DMS53 treated with DMSO at 0.1 percent for 48 hours (cell line): ENCODE measurements at regions not wholly inside any gene's neighbourhood (a gene's known extent, or its start where the extent isn't known, plus 50 kb on each side); places are given as distances from the start of the nearest gene placed in this dataset.

Source experiments
- DNase-seq: peaks from one replicate; lab custom pipeline; 2025; ENCODE audit not compliant: unreplicated experiment; lab: John Stamatoyannopoulos, UW

- no peak for DNase-seq
Measured at GRCh38 chr14:49999146-49999761, 106.4 kb downstream of the ARF6 start.

- no peak for DNase-seq
Measured at GRCh38 chr14:49999826-50000379, 107.0 kb downstream of the ARF6 start.

GRCh38 chr14:50000380-50001150, 107.7 kb downstream of the ARF6 start:
- DNase-seq = peak; percentile 32

- peak; percentile 56 for DNase-seq
Measured at GRCh38 chr14:50001151-50001998, 108.5 kb downstream of the ARF6 start.

GRCh38 chr14:50001999-50002925, 109.4 kb downstream of the ARF6 start:
- no peak for DNase-seq

- DNase-seq = no peak
Measured at GRCh38 chr14:50002926-50003212, 110.0 kb downstream of the ARF6 start.

- peak; percentile 36 for DNase-seq
Measured at GRCh38 chr14:50003213-50004021, 110.5 kb downstream of the ARF6 start.

GRCh38 chr14:50006141-50006540, 110.2 kb downstream of the VCPKMT start:
- no peak for DNase-seq

GRCh38 chr14:50007123-50007903, 109.1 kb downstream of the VCPKMT start:
- no peak for DNase-seq

GRCh38 chr14:50008562-50008961, 107.8 kb downstream of the VCPKMT start:
- no peak for DNase-seq

GRCh38 chr14:50008974-50009373, 107.4 kb downstream of the VCPKMT start:
- DNase-seq = no peak

GRCh38 chr14:50010752-50011151, 105.6 kb downstream of the VCPKMT start:
- DNase-seq = no peak

GRCh38 chr14:50011242-50011641, 105.1 kb downstream of the VCPKMT start:
- DNase-seq = no peak

- DNase-seq = no peak
Measured at GRCh38 chr14:50012644-50013043, 103.7 kb downstream of the VCPKMT start.

GRCh38 chr14:50013198-50013918, 103.0 kb downstream of the VCPKMT start:
- no peak for DNase-seq

GRCh38 chr14:50013934-50014333, 102.4 kb downstream of the VCPKMT start:
- DNase-seq = no peak

- no peak for DNase-seq
Measured at GRCh38 chr14:50014809-50015430, 101.5 kb downstream of the VCPKMT start.

- no peak for DNase-seq
Measured at GRCh38 chr14:50015716-50016115, 100.7 kb downstream of the VCPKMT start.
